Vagina (tissue), 2 donors: ENCODE measurements at regions not wholly inside any gene's neighbourhood (a gene's known extent, or its start where the extent isn't known, plus 50 kb on each side); places are given as distances from the start of the nearest gene placed in this dataset.

ENCODE experiments used
- DNase-seq, 2 donors: peaks; one replicate each; pipeline ENCODE4 v3.0.0-alpha.2; 2017; ENCODE audit errors: extremely low spot score in 2 of 2
- H3K27ac ChIP-seq: fragments of 200-600 bp; sonication (generic); one replicate; pipeline ENCODE4 v1.5.1; 2019
- H3K27me3 ChIP-seq: fragments of 200-600 bp; sonication (generic); one replicate; pipeline ENCODE4 v1.5.1; 2019
- H3K36me3 ChIP-seq, 2 donors: fragments of 200-600 bp; sonication (generic); one replicate each; pipeline ENCODE4 v1.5.1; 2017 to 2019
- H3K4me1 ChIP-seq: fragments of 200-600 bp; sonication (generic); one replicate; pipeline ENCODE4 v1.5.1; 2019
- H3K4me3 ChIP-seq, 2 donors: fragments of 200-600 bp; sonication (generic); 1 replicate in 1 of 2; 2 replicates in 1 of 2; pipeline ENCODE4 v1.5.1; 2016 to 2019
- H3K9me3 ChIP-seq: fragments of 200-600 bp; sonication (generic); one replicate; pipeline ENCODE4 v1.5.1; 2019
- CTCF ChIP-seq, 3 experiments: fragments of 450-650 bp in 2 of 3; fragments of 200-600 bp in 1 of 3; sonication (generic) in 1 of 3; IDR thresholded peaks; one replicate each; pipeline ENCODE4 v1.5.1; 2017 to 2019; ENCODE audit warnings: antibody characterized with exemption in 3 of 3, mild to moderate bottlenecking in 2 of 3, moderate library complexity in 2 of 3
- POLR2A ChIP-seq, 2 donors: fragments of 450-650 bp; IDR thresholded peaks; one replicate each; pipeline ENCODE4 v1.6.1; 2017; ENCODE audit warnings: antibody characterized with exemption in 2 of 2, mild to moderate bottlenecking in 2 of 2, moderate library complexity in 2 of 2
- POLR2AphosphoS5 ChIP-seq, 2 donors: sonication (generic); formaldehyde crosslinking; IDR thresholded peaks; one replicate each; pipeline ENCODE4 v1.9.0; 2017; ENCODE audit warnings: antibody characterized with exemption in 2 of 2, mild to moderate bottlenecking in 2 of 2, low read depth in 1 of 2; ENCODE audit not compliant: insufficient read depth in 1 of 2
- intact Hi-C: fragments of 100-400 bp; cut with DNase I; formaldehyde crosslinking; loops from one replicate; pipeline ENCODE4 v1.15.1; 2023

GRCh38 chr3:87719060-87719459 is 339.7 kb downstream of the CGGBP1 start:
- Histone ChIP-seq H3K27ac (no peak overlapping the region), H3K27me3 (no peaks in the 10 kb centered on the region), H3K9me3 (no peaks in the 10 kb centered on the region), H3K36me3 (no peaks in the 10 kb centered on the region), H3K4me3 (no peak overlapping the region), H3K4me1 (no peaks in the 10 kb centered on the region)
- no peak for DNase-seq
- no peak for TF ChIP-seq POLR2A (IDR thresholded peaks at IDR 0.05)
- TF ChIP-seq POLR2AphosphoS5 (IDR thresholded peaks at IDR 0.05; ENCODE audit: insufficient read depth in 1 of 2, low read depth in 1 of 2): no peak
- TF ChIP-seq CTCF (IDR thresholded peaks at IDR 0.05): no peak
- intact Hi-C loops: no loop called here

DNA sequence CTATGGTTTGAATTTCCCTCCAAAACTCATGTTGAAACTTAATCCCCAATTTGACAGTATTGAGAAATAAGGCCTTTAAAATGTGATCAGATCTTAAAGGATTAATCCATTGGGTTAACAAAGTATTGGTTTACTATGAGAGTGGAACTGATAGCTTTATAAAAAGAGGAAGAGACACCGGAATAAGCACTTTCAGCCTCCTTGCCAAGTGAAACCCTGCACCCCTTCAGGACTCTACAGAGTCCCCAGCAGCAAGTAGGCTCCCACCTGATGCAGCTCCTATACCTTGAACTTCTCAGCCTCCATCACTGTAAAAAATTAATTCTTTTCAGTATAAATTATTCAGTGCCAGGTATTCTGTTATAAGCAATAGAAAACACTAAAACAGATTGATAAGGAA is 348.3 kb downstream of the CGGBP1 start:
- H3K27ac ChIP-seq: no peak overlapping the region
- TF ChIP-seq POLR2A (IDR thresholded peaks at IDR 0.05) (no peak), CTCF (IDR thresholded peaks at IDR 0.05) (no peak), POLR2AphosphoS5 (IDR thresholded peaks at IDR 0.05; ENCODE audit: insufficient read depth in 1 of 2, low read depth in 1 of 2) (no peak)
- H3K4me3 ChIP-seq: no peak overlapping the region
- DNase-seq: no peak
- H3K27me3 ChIP-seq: no peaks in the 10 kb centered on the region
- intact Hi-C loops: no loop called here
- no peaks in the 10 kb centered on the region for H3K4me1 ChIP-seq
- no peaks in the 10 kb centered on the region for H3K36me3 ChIP-seq
- no peaks in the 10 kb centered on the region for H3K9me3 ChIP-seq

- no peak for DNase-seq
- Histone ChIP-seq H3K9me3 (no peaks in the 10 kb centered on the region), H3K4me1 (no peaks in the 10 kb centered on the region), H3K27ac (no peak overlapping the region), H3K36me3 (no peaks in the 10 kb centered on the region), H3K27me3 (no peaks in the 10 kb centered on the region), H3K4me3 (no peak overlapping the region)
- TF ChIP-seq POLR2AphosphoS5 (IDR thresholded peaks at IDR 0.05; ENCODE audit: insufficient read depth in 1 of 2, low read depth in 1 of 2): no peak
- no peak for TF ChIP-seq POLR2A (IDR thresholded peaks at IDR 0.05)
- TF ChIP-seq CTCF (IDR thresholded peaks at IDR 0.05): no peak
- intact Hi-C loops: no loop called here
Measured at GRCh38 chr3:87710028-87710427, 348.8 kb downstream of the CGGBP1 start.

DNA sequence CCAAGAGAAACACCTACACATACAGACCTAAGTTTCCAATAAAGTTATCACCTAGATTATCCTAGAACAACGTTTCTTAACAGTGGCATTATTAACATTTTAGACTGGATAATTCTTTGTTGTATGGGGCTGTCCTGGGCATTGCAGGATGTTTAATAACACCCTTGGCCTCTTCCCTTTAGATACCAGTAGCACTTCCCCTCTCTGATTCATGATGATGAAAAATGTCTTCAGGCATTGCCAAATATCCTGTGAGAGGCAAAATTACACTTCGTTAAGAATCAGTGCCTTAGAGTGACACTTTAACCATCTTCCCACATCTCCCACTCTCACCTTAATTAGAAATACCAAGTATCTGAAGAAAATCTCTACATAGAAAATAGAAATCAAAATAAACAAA is 352.6 kb downstream of the CGGBP1 start:
- Histone ChIP-seq H3K4me3 (no peak overlapping the region), H3K36me3 (no peaks in the 10 kb centered on the region), H3K4me1 (no peaks in the 10 kb centered on the region), H3K9me3 (no peaks in the 10 kb centered on the region), H3K27ac (no peak overlapping the region), H3K27me3 (no peaks in the 10 kb centered on the region)
- TF ChIP-seq CTCF (IDR thresholded peaks at IDR 0.05): no peak
- TF ChIP-seq POLR2A (IDR thresholded peaks at IDR 0.05): no peak
- no peak for TF ChIP-seq POLR2AphosphoS5 (IDR thresholded peaks at IDR 0.05; ENCODE audit: insufficient read depth in 1 of 2, low read depth in 1 of 2)
- no peak for DNase-seq
- intact Hi-C loops: no loop called here

DNA sequence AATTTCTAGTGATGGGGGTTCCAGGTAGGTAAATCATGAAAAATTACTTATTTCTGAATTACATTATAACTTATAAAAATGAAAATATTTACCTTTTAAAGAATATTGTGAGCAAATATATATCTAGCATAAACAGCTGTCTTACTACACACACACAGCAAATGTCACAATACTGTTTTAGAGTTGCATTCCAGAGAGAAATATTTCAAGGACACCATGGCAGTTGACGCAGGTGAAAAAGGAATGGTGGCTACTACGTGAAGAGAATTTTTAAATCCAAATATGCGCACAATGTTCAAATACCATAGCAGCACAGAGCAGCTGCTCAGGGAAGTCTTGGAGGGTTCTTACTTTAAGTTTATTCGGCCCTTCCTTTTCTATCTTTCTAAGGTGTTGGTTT is 356.2 kb downstream of the CGGBP1 start:
- H3K9me3 ChIP-seq: no peaks in the 10 kb centered on the region
- H3K4me1 ChIP-seq: no peaks in the 10 kb centered on the region
- no peak overlapping the region for H3K4me3 ChIP-seq
- no peak overlapping the region for H3K27ac ChIP-seq
- H3K27me3 ChIP-seq: no peaks in the 10 kb centered on the region
- intact Hi-C loops: no loop called here
- no peaks in the 10 kb centered on the region for H3K36me3 ChIP-seq
- TF ChIP-seq POLR2AphosphoS5 (IDR thresholded peaks at IDR 0.05; ENCODE audit: insufficient read depth in 1 of 2, low read depth in 1 of 2): no peak
- TF ChIP-seq CTCF (IDR thresholded peaks at IDR 0.05): no peak
- no peak for TF ChIP-seq POLR2A (IDR thresholded peaks at IDR 0.05)
- DNase-seq: no peak
